CD4-positive, alpha-beta T cell treated with Interleukin-10 for 1 hour (primary cell): ENCODE measurements at regions not wholly inside any gene's neighbourhood (a gene's known extent, or its start where the extent isn't known, plus 50 kb on each side); places are given as distances from the start of the nearest gene placed in this dataset.

ENCODE experiments used
- DNase-seq: peaks from one replicate; pipeline ENCODE4 v3.0.0-alpha.2; 2020

GRCh38 chr14:65360144-65360784 lies 52.3 kb upstream of the FUT8 start:
- no peak for DNase-seq

- no peak for DNase-seq
These were observed 50.6 kb upstream of the FUT8 start for GRCh38 chr14:65361920-65362319.
